C1 segment of cervical spinal cord (tissue), 14 donors: ENCODE measurements at regions not wholly inside any gene's neighbourhood (a gene's known extent, or its start where the extent isn't known, plus 50 kb on each side); places are given as distances from the start of the nearest gene placed in this dataset.
A peak's percentile ranks its signal among the peaks of the same experiment; 100 is the strongest.

Experiments used
- DNase-seq, 14 donors: peaks; one replicate each; lab custom pipeline; 2025; lab: John Stamatoyannopoulos, UW

- DNase-seq = peak in 1 of 14 donors; percentile 0
Measured at GRCh38 chr17:65446043-65446442, 115.4 kb downstream of the AXIN2 start.

DNA sequence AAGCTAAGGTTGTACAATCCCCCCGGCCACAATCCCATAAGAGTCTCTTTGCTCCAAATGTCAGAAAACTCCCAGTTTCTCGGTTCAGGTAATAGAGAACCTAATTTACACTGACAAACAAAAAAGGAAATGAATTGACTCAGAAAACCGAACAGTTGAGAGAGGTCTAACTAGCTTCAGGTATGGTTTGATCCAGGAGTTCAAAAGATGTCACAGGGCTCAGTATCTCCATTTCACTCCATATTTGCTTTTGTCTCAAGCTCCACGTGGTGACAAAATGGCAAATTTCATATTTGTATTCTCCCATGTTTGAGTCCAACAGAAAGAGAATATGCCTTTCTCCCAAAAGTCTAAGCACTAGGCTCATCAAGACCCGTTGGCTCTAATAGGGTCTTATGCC lies 117.4 kb downstream of the AXIN2 start:
- DNase-seq = no peak

DNA sequence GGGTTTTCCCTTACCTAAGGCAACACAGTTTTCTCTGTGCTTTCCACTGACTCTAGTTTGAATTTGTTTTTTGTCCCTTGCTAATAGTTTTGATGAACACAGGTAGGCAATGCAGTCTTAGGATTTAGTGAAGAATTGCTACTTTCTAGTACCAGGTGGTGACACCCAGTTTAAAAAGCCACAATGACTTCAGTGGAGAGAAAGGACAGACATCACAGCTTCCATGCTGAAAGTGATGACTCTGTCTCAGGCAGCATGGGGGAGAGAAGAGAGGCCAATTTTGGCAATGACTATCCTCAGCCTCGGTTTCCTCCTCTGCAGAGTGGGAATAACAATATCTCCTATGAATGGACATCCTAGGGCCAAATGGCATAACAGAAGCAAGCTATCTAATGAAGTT lies 118.8 kb downstream of the AXIN2 start:
- no peak for DNase-seq

DNA sequence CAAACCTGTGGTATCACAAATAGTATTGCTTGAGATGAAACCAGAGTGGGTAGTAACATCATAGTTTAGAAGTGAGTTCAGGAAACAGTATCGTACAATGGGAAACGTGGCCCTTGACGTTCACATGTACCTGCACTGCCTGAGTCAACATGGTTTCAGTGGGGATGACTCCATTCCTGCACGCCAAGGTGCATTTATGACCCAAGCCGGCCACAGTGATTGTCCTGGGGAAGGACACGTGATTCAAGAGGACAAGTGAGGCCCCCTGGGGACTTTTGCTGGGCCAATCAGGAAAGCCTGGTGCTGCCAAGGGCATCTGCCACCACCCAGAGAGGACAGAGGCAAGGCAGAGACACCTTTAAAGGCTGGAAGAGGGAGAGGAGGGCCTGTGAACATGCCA lies 119.2 kb downstream of the AXIN2 start:
- DNase-seq = no peak

- no peak for DNase-seq
Measured at GRCh38 chr17:65441053-65441605, 120.3 kb downstream of the AXIN2 start.

GRCh38 chr17:65438708-65439294 lies 122.6 kb downstream of the AXIN2 start:
- DNase-seq = peak in 4 of 14 donors; percentile 8 to 31 (median 17)

- no peak for DNase-seq
Measured at GRCh38 chr17:65438173-65438572, 123.3 kb downstream of the AXIN2 start.

- no peak for DNase-seq
Measured at GRCh38 chr17:65436871-65437270, 124.6 kb downstream of the AXIN2 start.

DNA sequence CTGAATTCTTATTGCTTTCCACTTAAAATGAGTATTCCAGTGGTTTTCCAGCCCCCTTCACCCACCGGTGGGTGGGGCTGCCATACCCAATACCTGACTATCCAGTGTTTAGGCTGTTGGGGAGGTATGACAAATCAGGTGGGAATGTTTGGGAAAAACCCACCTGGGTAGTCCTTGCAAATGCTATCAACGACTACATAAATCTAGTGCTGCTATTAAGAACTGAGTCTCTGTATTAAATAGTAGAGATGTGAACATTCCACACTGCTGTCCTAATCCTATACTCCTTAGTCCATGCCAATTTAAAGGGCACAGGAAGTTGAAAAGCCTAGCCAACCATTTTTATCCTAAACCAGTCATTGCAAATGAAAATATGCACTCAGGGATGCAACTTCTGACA lies 126.6 kb downstream of the AXIN2 start:
- DNase-seq = no peak

DNA sequence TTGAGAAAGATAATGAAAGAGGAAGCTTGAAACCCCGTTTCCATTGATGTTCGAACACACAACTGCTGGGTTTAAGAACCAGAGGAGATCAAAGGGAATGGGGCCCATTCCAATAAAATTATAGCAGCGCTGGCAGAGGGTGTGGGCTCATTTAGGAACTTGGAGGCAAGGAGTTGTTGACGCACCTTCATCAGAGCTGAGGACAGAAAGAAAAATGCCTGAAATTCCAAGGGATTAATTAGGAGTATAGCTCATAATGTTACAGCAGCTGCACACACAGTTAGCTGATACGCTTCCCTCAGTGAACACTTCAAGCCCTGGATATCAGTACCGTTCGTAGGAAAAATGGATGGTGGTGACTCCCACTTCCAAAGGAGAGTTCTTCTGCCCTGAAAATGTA lies 127.2 kb downstream of the AXIN2 start:
- DNase-seq = no peak

DNA sequence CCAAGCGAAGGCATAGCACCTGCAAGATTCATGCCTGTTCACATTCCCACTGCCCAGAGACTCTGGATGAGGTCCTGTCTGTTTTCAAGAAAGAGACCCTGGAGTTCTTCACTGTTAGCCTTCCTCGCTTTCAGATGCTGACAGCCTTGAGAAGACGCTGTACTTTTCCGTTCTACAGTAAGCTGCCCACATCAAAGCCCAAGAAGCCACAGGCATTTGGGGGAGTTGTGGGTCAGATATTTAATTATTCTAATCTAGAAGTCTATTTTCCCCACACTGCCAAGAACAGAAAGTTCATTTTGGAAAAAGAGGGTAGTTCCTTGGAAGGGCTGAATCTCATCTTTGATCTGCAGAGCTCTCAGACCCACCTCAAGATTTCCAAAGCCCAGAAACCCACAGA lies 127.9 kb downstream of the AXIN2 start:
- DNase-seq = no peak

DNA sequence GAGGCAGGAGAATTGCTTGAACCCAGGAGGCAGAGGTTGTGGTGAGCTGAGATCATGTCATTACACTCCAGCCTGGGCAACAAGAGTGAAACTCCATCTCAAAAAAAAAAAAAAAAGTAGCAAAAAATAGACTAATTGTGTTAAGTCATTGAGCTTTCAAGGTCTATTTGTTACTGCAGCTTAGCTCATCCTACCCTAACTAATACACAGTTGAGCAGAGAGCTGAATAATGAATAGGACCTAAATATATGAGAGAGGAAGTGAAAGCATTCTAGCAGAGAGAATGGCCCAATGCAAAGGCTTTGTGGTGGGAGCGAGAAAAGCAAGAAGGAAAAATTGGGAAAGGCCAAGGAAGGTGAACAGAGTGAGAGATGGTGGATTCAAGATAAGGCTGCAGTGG lies 128.3 kb downstream of the AXIN2 start:
- DNase-seq = no peak

- DNase-seq = no peak
Measured at GRCh38 chr17:65431116-65431515, 130.3 kb downstream of the AXIN2 start.

GRCh38 chr17:65430209-65430833 lies 131.1 kb downstream of the AXIN2 start:
- no peak for DNase-seq

GRCh38 chr17:65423346-65424140 lies 137.9 kb downstream of the AXIN2 start:
- no peak for DNase-seq

DNA sequence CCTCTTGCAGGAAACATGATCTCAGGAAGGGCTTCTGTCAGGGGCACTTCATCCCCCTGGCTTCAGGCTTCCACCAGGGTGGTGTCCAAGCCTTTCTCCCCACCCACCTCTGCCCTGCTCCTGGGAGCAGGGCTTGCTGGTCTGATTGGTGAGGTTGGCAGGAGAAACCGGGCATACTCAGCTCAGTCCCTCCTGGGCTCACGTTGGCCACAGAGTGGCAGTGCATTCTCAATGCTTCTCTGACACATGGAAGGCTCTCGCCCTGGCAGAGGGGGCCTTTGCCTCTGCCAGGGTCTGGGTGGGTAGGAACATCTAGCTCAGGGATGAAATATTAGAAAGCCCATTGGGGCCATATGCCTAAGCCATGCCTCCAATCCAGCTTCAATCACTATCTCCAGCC lies 142.8 kb downstream of the AXIN2 start:
- DNase-seq = peak in 1 of 14 donors; percentile 5

DNA sequence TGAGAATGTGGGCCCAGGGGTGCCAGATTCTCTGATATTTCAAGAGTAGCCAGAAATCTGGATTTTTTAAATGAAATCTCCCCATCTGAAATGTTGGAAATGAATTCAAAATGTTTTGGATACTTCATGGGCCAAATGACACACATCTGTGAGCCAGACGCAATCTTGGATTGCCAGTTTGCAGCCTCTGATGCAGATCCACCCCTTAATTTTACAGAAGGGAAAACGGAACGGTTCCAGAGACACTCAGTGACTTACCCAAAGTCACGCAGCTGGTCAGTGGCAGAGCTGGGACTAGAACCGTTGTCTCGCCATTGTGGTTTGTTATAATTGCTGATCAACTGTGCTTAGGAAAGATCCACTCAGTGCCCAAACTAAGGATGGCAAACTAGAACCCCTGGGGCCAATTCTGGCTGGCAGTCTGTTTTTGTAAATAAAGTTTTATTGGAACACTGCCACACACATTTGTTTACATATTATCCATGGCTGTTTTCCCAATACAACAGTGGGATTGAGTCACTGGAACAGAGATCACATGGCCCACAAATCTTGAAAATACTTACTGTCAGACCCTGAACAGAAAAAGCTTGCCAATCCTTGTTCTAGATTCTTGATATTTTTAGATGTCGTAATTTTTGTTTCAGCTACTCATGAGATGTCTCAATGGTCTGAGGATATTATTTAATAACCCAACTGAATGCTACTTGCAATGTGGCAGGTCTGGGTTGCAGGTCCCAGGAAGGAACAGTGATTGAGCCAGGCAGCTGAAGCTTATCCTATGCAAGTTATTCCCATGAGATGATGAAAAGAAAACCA lies 143.8 kb downstream of the AXIN2 start:
- no peak for DNase-seq

DNA sequence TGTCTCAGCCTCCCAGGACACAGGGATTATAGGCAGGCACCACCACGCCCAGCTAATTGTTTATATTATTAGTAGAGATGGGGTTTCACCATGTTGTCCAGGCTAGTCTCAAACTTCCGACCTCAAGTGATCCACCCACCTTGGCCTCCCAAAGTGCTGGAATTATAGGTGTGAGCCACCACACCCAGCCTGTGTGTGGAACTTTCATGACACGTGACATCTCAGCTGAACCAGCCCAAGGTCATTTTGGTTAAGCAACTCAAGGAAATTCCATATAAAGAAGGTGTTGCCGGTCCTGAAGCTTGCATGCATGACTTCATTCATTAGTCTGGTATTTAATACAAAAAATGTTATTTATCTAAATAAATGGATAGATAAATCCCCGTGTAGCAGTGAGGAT lies 145.5 kb downstream of the AXIN2 start:
- DNase-seq = no peak

GRCh38 chr17:65413390-65413789 lies 148.1 kb downstream of the AXIN2 start:
- DNase-seq = no peak

GRCh38 chr17:65409381-65409780 lies 152.1 kb downstream of the AXIN2 start:
- DNase-seq = no peak

- DNase-seq = no peak
Measured at GRCh38 chr17:65408050-65408449, 153.4 kb downstream of the AXIN2 start.

GRCh38 chr17:65407017-65407416 lies 154.4 kb downstream of the AXIN2 start:
- DNase-seq = no peak
